ENCODE measurements at regions not wholly inside any gene's neighbourhood (a gene's known extent, or its start where the extent isn't known, plus 50 kb on each side); places are given as distances from the start of the nearest gene placed in this dataset.

DNA sequence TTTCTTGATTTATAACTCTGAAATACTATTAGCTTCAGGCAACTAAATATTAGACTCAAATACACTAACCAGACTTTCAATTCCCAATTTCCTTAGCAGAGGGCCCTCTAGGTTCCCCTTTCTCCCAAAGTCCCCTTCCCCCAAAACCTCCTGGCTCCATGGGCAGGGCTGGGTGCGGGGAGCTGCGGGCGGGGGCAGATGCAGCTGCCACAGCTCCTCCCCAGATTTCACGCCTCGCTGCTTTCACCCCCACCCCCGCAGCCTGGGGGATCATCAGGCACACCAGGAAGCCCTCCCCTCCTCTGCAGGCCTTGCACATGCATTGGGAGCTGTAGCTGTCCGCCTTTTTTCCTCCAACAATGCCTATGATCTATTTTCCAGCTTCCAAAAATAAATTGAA is 82.8 kb upstream of the SPATA31C2 start:
- TF ChIP-seq POLR2AphosphoS5 (IDR thresholded peaks at IDR 0.05) (no peak), POLR2A (IDR thresholded peaks at IDR 0.05) (no peak), EP300 (IDR thresholded peaks at IDR 0.05) (no peak)
- TF ChIP-seq, protein P1, sequence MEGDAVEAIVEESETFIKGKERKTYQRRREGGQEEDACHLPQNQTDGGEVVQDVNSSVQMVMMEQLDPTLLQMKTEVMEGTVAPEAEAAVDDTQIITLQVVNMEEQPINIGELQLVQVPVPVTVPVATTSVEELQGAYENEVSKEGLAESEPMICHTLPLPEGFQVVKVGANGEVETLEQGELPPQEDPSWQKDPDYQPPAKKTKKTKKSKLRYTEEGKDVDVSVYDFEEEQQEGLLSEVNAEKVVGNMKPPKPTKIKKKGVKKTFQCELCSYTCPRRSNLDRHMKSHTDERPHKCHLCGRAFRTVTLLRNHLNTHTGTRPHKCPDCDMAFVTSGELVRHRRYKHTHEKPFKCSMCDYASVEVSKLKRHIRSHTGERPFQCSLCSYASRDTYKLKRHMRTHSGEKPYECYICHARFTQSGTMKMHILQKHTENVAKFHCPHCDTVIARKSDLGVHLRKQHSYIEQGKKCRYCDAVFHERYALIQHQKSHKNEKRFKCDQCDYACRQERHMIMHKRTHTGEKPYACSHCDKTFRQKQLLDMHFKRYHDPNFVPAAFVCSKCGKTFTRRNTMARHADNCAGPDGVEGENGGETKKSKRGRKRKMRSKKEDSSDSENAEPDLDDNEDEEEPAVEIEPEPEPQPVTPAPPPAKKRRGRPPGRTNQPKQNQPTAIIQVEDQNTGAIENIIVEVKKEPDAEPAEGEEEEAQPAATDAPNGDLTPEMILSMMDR (IDR thresholded peaks at IDR 0.05), result no peak
